ENCODE measurements at regions not wholly inside any gene's neighbourhood (a gene's known extent, or its start where the extent isn't known, plus 50 kb on each side); places are given as distances from the start of the nearest gene placed in this dataset.
"Not testable (repeated sequence)": the region's sequence is repeated elsewhere in the genome, so short reads cannot be mapped to it uniquely, and the experiment has no call there.

DNA sequence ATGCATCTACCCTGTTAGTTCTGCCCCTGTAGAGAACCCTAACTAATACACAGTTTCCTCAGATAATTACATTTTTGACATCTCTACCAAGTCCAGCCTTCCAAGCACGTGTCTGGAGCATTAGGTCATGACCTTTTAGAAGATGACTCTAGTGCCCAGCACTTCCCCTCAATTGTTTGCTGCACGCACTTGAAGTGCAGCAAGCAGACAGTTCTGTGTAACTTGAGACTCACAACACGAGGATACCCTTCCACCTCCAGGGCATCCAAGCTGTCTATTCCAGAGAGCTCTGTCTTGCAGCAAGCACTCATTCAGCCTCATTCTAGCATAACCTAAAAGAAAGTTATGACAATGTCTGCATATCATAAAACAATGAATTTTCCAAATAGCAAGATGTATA is 1410.5 kb upstream of the CDH18 start:
- Histone ChIP-seq H3K36me3 (no peaks in the 10 kb centered on the region), H3K4me3 (no peak overlapping the region), H3K4me1 (no peaks in the 10 kb centered on the region), H3K79me2 (ENCODE audit: low read depth) (no peaks in the 10 kb centered on the region), H4K20me1 (ENCODE audit: low read depth) (no peaks in the 10 kb centered on the region), H3K27ac (no peak overlapping the region), H3K9ac (no peak overlapping the region), H3K27me3 (no peaks in the 10 kb centered on the region), H3K4me2 (no peak overlapping the region), H3F3A (ENCODE audit: low read depth) (no peaks in the 10 kb centered on the region), H3K9me3 (ENCODE audit: low read depth) (no peaks in the 10 kb centered on the region), H2AFZ (replicated peaks) (no peak overlapping the region)
- peaks cover 5% of the 10 kb centered on the region for H3K4me1 Mint-ChIP-seq
- no peaks in the 10 kb centered on the region for H3K36me3 Mint-ChIP-seq
- H3K9me3 Mint-ChIP-seq, result no peaks in the 10 kb centered on the region
- DNase-seq (ENCODE audit: low spot score), result no peak
- H3K4me3 Mint-ChIP-seq, result no peak overlapping the region
- TF ChIP-seq EZH2phosphoT487 (IDR thresholded peaks at IDR 0.05) (no peak), EZH2 (IDR thresholded peaks at IDR 0.05) (no peak)
- TF ChIP-seq, protein P1, sequence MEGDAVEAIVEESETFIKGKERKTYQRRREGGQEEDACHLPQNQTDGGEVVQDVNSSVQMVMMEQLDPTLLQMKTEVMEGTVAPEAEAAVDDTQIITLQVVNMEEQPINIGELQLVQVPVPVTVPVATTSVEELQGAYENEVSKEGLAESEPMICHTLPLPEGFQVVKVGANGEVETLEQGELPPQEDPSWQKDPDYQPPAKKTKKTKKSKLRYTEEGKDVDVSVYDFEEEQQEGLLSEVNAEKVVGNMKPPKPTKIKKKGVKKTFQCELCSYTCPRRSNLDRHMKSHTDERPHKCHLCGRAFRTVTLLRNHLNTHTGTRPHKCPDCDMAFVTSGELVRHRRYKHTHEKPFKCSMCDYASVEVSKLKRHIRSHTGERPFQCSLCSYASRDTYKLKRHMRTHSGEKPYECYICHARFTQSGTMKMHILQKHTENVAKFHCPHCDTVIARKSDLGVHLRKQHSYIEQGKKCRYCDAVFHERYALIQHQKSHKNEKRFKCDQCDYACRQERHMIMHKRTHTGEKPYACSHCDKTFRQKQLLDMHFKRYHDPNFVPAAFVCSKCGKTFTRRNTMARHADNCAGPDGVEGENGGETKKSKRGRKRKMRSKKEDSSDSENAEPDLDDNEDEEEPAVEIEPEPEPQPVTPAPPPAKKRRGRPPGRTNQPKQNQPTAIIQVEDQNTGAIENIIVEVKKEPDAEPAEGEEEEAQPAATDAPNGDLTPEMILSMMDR (IDR thresholded peaks at IDR 0.05), result no peak
- no peak overlapping the region for H3K27ac Mint-ChIP-seq
- no peaks in the 10 kb centered on the region for H3K27me3 Mint-ChIP-seq (ENCODE audit: insufficient read depth, low read depth)

DNA sequence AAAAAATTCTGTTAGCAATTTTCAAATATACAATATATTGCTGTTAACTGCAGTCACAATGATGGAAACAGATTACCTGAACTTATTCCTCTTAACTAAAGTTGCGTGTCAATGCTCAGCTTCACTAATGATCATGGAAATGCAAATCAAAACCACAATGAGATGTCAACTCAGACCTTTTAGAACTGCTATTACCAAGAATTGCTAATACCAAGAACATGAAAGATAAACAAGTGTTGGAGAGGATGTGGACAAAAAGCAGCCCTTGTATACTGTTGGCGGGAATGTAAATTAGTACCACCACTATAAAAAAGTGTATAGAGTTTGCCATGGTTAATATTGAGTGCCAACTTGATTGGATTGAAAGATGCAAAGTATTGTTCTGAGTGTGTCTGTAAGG is 1409.7 kb upstream of the CDH18 start:
- H2AFZ ChIP-seq (replicated peaks), result no peak overlapping the region
- H3K36me3 Mint-ChIP-seq, result no peaks in the 10 kb centered on the region
- H3K4me1 Mint-ChIP-seq, result peaks cover 5% of the 10 kb centered on the region
- H3K4me1 ChIP-seq, result no peaks in the 10 kb centered on the region
- H3K27ac ChIP-seq, result no peak overlapping the region
- H3K27me3 Mint-ChIP-seq (ENCODE audit: insufficient read depth, low read depth), result no peaks in the 10 kb centered on the region
- no peak overlapping the region for H3K4me2 ChIP-seq
- TF ChIP-seq EZH2 (IDR thresholded peaks at IDR 0.05) (no peak), EZH2phosphoT487 (IDR thresholded peaks at IDR 0.05) (no peak)
- TF ChIP-seq, protein P1 (IDR thresholded peaks at IDR 0.05), result no peak
- H3K4me3 ChIP-seq, result no peak overlapping the region
- no peak overlapping the region for H3K4me3 Mint-ChIP-seq
- no peaks in the 10 kb centered on the region for H3K27me3 ChIP-seq
- H3K9me3 ChIP-seq (ENCODE audit: low read depth), result no peaks in the 10 kb centered on the region
- no peak for DNase-seq (ENCODE audit: low spot score)
- H3K79me2 ChIP-seq (ENCODE audit: low read depth), result no peaks in the 10 kb centered on the region
- no peaks in the 10 kb centered on the region for H3K36me3 ChIP-seq
- H3F3A ChIP-seq (ENCODE audit: low read depth), result no peaks in the 10 kb centered on the region
- H4K20me1 ChIP-seq (ENCODE audit: low read depth), result no peaks in the 10 kb centered on the region
- no peak overlapping the region for H3K27ac Mint-ChIP-seq
- H3K9ac ChIP-seq, result no peak overlapping the region
- H3K9me3 Mint-ChIP-seq, result no peaks in the 10 kb centered on the region

DNA sequence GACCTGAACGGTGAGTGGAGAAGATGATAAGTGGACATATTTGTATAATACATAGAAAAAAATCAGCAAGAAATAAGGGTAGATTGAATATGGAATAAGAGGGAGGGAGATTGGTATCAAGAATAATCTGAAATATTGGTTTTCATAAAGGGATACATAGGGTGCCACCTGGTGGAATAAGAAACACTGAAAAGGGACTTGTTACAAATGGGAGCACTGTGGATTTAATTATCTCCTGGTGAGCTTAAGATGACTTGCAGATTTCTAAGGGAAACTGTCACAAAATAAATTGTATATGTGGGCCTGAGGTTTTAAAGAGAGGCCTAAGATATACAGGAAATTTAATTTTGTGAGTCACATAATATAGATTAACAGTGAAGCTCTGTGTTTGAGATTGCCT is 1403.5 kb upstream of the CDH18 start:
- Mint-ChIP-seq H3K27me3 (ENCODE audit: insufficient read depth, low read depth) (no peaks in the 10 kb centered on the region), H3K4me1 (peaks cover 6% of the 10 kb centered on the region), H3K9me3 (no peaks in the 10 kb centered on the region), H3K36me3 (no peaks in the 10 kb centered on the region), H3K4me3 (no peak overlapping the region), H3K27ac (no peak overlapping the region)
- Histone ChIP-seq H3K4me1 (no peaks in the 10 kb centered on the region), H3K4me3 (no peak overlapping the region), H2AFZ (replicated peaks) (no peak overlapping the region), H3K79me2 (ENCODE audit: low read depth) (no peaks in the 10 kb centered on the region), H3K27ac (no peak overlapping the region), H3K27me3 (no peaks in the 10 kb centered on the region), H3K9ac (no peak overlapping the region), H4K20me1 (ENCODE audit: low read depth) (no peaks in the 10 kb centered on the region), H3K9me3 (ENCODE audit: low read depth) (no peaks in the 10 kb centered on the region), H3F3A (ENCODE audit: low read depth) (no peaks in the 10 kb centered on the region), H3K4me2 (no peak overlapping the region), H3K36me3 (no peaks in the 10 kb centered on the region)
- TF ChIP-seq, protein P1 (IDR thresholded peaks at IDR 0.05), result peak; percentile 16
- no peak for TF ChIP-seq EZH2phosphoT487 (IDR thresholded peaks at IDR 0.05)
- no peak for DNase-seq (ENCODE audit: low spot score)

DNA sequence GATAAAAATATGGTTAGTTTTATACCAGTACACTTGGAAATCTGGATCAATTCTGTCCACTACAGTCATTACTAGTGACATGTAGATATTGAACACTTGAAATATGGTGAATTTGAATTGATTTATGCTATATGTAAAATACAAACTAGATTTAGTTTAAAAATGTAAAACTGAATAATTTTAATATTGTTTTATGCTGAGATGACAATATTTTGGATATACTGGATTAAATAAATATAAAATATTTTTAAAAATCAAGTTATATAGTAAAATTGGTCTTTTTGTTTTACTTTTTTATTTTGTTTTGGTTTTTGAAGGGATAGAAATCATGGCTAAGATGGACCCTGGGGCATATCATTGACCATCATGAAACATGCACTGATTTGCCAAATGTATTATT is 1372.8 kb upstream of the CDH18 start:
- H3K27me3 ChIP-seq; H3K4me1 ChIP-seq; H3K4me1 Mint-ChIP-seq; H3K4me3 Mint-ChIP-seq; H3K4me3 ChIP-seq; H3K9me3 ChIP-seq (ENCODE audit: low read depth); H2AFZ ChIP-seq (replicated peaks); H3K9me3 Mint-ChIP-seq; H3K79me2 ChIP-seq (ENCODE audit: low read depth); H3K27ac ChIP-seq; H3K36me3 ChIP-seq; H3K27ac Mint-ChIP-seq; H3F3A ChIP-seq (ENCODE audit: low read depth); H4K20me1 ChIP-seq (ENCODE audit: low read depth); H3K27me3 Mint-ChIP-seq (ENCODE audit: insufficient read depth, low read depth); H3K36me3 Mint-ChIP-seq; H3K9ac ChIP-seq; H3K4me2 ChIP-seq; DNase-seq (ENCODE audit: low spot score): not testable (repeated sequence)

DNA sequence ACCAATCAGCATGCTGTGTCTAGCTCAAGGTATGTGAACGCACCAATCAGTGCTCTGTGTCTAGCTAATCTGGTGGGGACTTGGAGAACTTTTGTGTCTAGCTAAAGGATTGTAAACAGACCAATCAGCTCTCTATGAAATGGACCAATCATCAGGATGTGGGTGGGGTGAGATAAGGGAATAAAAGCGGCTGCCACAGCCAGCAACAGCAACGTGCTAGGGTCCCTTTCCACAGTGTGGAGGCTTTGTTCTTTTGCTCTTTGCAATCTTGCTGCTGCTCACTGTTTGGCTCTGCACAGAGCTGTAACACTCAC is 1353.9 kb upstream of the CDH18 start:
- not testable (repeated sequence) for H3F3A ChIP-seq (ENCODE audit: low read depth); H3K9ac ChIP-seq; H3K36me3 Mint-ChIP-seq; H3K9me3 ChIP-seq (ENCODE audit: low read depth); H3K36me3 ChIP-seq; H3K27ac Mint-ChIP-seq; H2AFZ ChIP-seq (replicated peaks); H3K9me3 Mint-ChIP-seq; H4K20me1 ChIP-seq (ENCODE audit: low read depth); H3K27ac ChIP-seq; H3K4me1 ChIP-seq; H3K27me3 Mint-ChIP-seq (ENCODE audit: insufficient read depth, low read depth); H3K4me1 Mint-ChIP-seq; H3K27me3 ChIP-seq; H3K79me2 ChIP-seq (ENCODE audit: low read depth)
- DNase-seq (ENCODE audit: low spot score), result peak; percentile 2
- Histone ChIP-seq H3K4me3 (peak overlapping the region; percentile 41), H3K4me2 (peak overlapping the region; percentile 60)
- peak overlapping the region; percentile 84 for H3K4me3 Mint-ChIP-seq

All from neural progenitor cell (in vitro differentiated cells).